Mesothelial cell of epicardium (in vitro differentiated cells): ENCODE measurements at regions not wholly inside any gene's neighbourhood (a gene's known extent, or its start where the extent isn't known, plus 50 kb on each side); places are given as distances from the start of the nearest gene placed in this dataset.

Experiments used
- DNase-seq, 2 experiments: peaks; one replicate each; pipeline ENCODE4 v3.0.0; 2021; ENCODE audit warnings: low spot score in 2 of 2; ENCODE audit not compliant: unreplicated experiment in 2 of 2
- H3K27ac Mint-ChIP-seq: 2 replicates; pipeline ENCODE4 v1.8.0; 2021; ENCODE audit warnings: mixed read lengths
- H3K27me3 Mint-ChIP-seq: 2 replicates; pipeline ENCODE4 v1.8.0; 2021; ENCODE audit warnings: low read depth, mixed read lengths
- H3K36me3 Mint-ChIP-seq: 2 replicates; pipeline ENCODE4 v1.8.0; 2021; ENCODE audit warnings: mixed read lengths
- H3K4me1 Mint-ChIP-seq: 2 replicates; pipeline ENCODE4 v1.8.0; 2021; ENCODE audit warnings: mixed read lengths
- H3K4me3 Mint-ChIP-seq: 2 replicates; pipeline ENCODE4 v1.8.0; 2021; ENCODE audit warnings: mild to moderate bottlenecking, moderate library complexity, mixed read lengths
- H3K9me3 Mint-ChIP-seq: 2 replicates; pipeline ENCODE4 v1.8.0; 2021; ENCODE audit warnings: mixed read lengths
- CTCF ChIP-seq: fragments of 200-600 bp; sonication (generic); IDR thresholded peaks from one replicate; pipeline ENCODE4 v1.5.0; 2021; ENCODE audit warnings: antibody characterized with exemption; ENCODE audit not compliant: unreplicated experiment

DNA sequence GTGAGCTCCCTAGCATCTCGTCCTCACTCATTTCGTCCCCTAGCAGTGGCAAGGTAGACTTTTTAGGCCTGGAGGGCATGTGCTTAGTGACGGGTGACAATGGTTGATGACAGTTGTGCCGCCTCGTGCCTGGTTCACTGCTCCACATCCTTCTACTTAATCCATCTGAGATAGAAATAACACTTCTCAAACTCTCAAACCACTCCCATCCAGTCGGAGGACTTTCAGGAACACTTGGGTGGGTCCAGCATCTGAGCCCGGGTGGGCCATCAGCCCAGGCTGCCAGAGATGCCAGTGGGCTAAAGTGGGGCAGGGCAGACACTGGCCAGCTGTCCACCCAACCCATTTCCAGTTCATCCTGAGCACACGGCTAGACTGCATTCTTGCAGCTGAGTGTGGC is 79.7 kb upstream of the SMAD3 start:
- Mint-ChIP-seq H3K4me1 (no peaks in the 10 kb centered on the region), H3K36me3 (no peaks in the 10 kb centered on the region), H3K27me3 (peaks cover 5% of the 10 kb centered on the region), H3K27ac (no peak overlapping the region), H3K4me3 (no peak overlapping the region), H3K9me3 (peaks cover 22% of the 10 kb centered on the region)
- no peak for TF ChIP-seq CTCF
- DNase-seq: no peak

- peaks cover 23% of the 10 kb centered on the region for H3K9me3 Mint-ChIP-seq
- no peak overlapping the region for H3K4me3 Mint-ChIP-seq
- no peaks in the 10 kb centered on the region for H3K36me3 Mint-ChIP-seq
- DNase-seq: no peak
- peaks cover 8% of the 10 kb centered on the region for H3K27me3 Mint-ChIP-seq
- H3K27ac Mint-ChIP-seq: no peak overlapping the region
- TF ChIP-seq CTCF: no peak
- H3K4me1 Mint-ChIP-seq: no peaks in the 10 kb centered on the region
Observed at GRCh38 chr15:66986951-66987350, 78.5 kb upstream of the SMAD3 start.

- H3K4me1 Mint-ChIP-seq: no peaks in the 10 kb centered on the region
- H3K36me3 Mint-ChIP-seq: no peaks in the 10 kb centered on the region
- H3K4me3 Mint-ChIP-seq: no peak overlapping the region
- H3K27me3 Mint-ChIP-seq: peaks cover 9% of the 10 kb centered on the region
- peaks cover 19% of the 10 kb centered on the region for H3K9me3 Mint-ChIP-seq
- no peak for DNase-seq
- H3K27ac Mint-ChIP-seq: no peak overlapping the region
- TF ChIP-seq CTCF: no peak
Observed at GRCh38 chr15:66993090-66993489, 72.3 kb upstream of the SMAD3 start.

DNA sequence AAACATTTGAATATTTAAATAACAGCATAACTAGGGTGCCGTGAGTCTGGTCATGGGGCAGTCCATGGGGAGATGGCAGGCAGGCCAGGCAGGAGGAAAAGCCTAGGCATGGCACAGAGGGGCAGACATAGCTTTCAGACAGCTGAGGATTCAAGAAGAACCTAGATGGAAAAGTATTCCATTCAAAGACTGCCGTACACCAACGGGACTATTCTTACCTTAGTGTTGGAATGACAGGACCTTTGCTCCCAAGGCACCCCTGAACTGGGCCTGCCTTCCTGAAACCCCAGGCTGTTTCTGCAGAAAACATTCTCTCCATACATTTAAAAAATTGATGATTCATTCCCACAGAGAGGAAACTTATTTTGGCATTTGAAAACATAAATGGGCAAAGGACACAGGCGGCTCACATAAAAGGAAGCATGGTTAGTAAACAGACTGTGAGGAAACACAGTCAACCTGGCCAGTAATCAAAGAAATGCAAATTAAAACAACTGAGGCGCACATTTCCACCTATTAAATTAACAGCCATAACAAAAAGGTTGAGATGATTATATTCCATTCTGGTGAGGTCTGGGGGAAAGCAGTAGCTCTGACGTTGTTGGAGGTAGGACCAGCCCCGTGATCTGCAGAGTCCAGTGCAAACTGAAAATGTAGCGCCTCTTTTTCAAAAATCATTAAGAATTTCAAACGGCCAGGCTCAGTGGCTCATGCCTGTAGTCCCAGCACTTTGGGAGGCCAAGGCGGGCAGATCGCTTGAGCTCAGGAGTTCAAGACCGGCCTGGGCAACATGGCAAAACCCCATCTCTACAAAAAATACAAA is 71.3 kb upstream of the SMAD3 start:
- H3K4me1 Mint-ChIP-seq: no peaks in the 10 kb centered on the region
- H3K36me3 Mint-ChIP-seq: no peaks in the 10 kb centered on the region
- no peak overlapping the region for H3K4me3 Mint-ChIP-seq
- H3K27ac Mint-ChIP-seq: no peak overlapping the region
- H3K9me3 Mint-ChIP-seq: peaks cover 21% of the 10 kb centered on the region
- no peak for TF ChIP-seq CTCF
- peaks cover 9% of the 10 kb centered on the region for H3K27me3 Mint-ChIP-seq
- no peak for DNase-seq

- Mint-ChIP-seq H3K9me3 (peaks cover 15% of the 10 kb centered on the region), H3K27ac (no peak overlapping the region), H3K4me1 (no peaks in the 10 kb centered on the region), H3K4me3 (no peak overlapping the region), H3K36me3 (no peaks in the 10 kb centered on the region), H3K27me3 (peaks cover 9% of the 10 kb centered on the region)
- DNase-seq: no peak
- no peak for TF ChIP-seq CTCF
Observed at GRCh38 chr15:66994927-66995656, 70.3 kb upstream of the SMAD3 start.
